PC-3 (cell line): ENCODE measurements at regions not wholly inside any gene's neighbourhood (a gene's known extent, or its start where the extent isn't known, plus 50 kb on each side); places are given as distances from the start of the nearest gene placed in this dataset.

Experiments used
- CTCF ChIP-seq: fragments of 300-600 bp; sonication (generic); conservative IDR thresholded peaks from 2 replicates; pipeline ENCODE4 v1.5.1; 2017; ENCODE audit warnings: antibody characterized with exemption, low read depth, mild to moderate bottlenecking, low read length
- EZH2 ChIP-seq: fragments of 300-600 bp; sonication (generic); IDR thresholded peaks from one replicate; pipeline ENCODE4 v1.6.1; 2017; ENCODE audit warnings: antibody characterized with exemption, mild to moderate bottlenecking, low read length; ENCODE audit not compliant: unreplicated experiment
- EZH2phosphoT487 ChIP-seq: fragments of 300-600 bp; sonication (generic); IDR thresholded peaks from 2 replicates; pipeline ENCODE4 v1.6.1; 2018; ENCODE audit warnings: mild to moderate bottlenecking, antibody characterized with exemption, low read length, borderline replicate concordance

DNA sequence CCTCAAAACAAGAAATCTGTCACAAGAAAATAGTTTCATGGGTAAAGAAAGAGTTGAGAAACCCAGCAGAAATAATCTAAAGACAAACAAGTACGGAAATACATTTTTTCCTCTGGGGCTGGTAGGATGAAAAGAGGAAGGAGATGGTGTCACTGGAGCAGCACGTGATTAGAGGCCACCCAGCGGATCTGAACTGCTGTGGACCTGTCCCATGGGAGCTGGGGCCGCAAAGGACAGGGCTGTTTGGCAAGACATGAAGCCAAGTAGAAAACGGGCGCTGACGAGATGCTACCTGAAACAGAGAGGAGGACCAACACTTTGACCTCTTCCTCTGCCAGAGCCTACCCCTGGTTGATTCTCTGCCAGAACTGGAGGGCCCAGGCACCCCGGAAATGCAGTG is 295.4 kb upstream of the ATP5MC3 start:
- TF ChIP-seq CTCF = no peak
- TF ChIP-seq EZH2phosphoT487 = no peak
- TF ChIP-seq EZH2 = no peak
